SK-N-SH treated with all-trans-retinoic acid at 6 μM for 48 hours (cell line): ENCODE measurements at regions not wholly inside any gene's neighbourhood (a gene's known extent, or its start where the extent isn't known, plus 50 kb on each side); places are given as distances from the start of the nearest gene placed in this dataset.

Experiments used
- ISL1 ChIP-seq: fragments of 250-450 bp; sonication (Bioruptor Pico); IDR thresholded peaks from 2 replicates; pipeline ENCODE4 v2.1.2; 2022; ENCODE audit warnings: mild to moderate bottlenecking, moderate library complexity
- OSR1 ChIP-seq: fragments of 250-450 bp; sonication (Bioruptor Pico); IDR thresholded peaks from 2 replicates; pipeline ENCODE4 v1.8.0; 2022; ENCODE audit warnings: moderate library complexity, mild to moderate bottlenecking, inconsistent platforms
- ZC3H10 ChIP-seq: fragments of 250-450 bp; sonication (Bioruptor Pico); IDR thresholded peaks from 2 replicates; pipeline ENCODE4 v1.5.1; 2021; ENCODE audit warnings: mild to moderate bottlenecking, moderate library complexity
- ZFP3 ChIP-seq: fragments of 250-450 bp; sonication (Bioruptor Pico); IDR thresholded peaks from 2 replicates; pipeline ENCODE4 v1.5.0; 2020; ENCODE audit warnings: mild to moderate bottlenecking, moderate library complexity
- ZFP30 ChIP-seq: fragments of 450-650 bp; formaldehyde crosslinking; IDR thresholded peaks from 2 replicates; pipeline ENCODE4 v1.5.0; 2022; ENCODE audit warnings: mild to moderate bottlenecking, moderate library complexity
- ZNF70 ChIP-seq: fragments of 450-650 bp; formaldehyde crosslinking; IDR thresholded peaks from 2 replicates; pipeline ENCODE4 v1.5.0; 2020; ENCODE audit warnings: mild to moderate bottlenecking, moderate library complexity
- ZNF8 ChIP-seq: fragments of 450-650 bp; formaldehyde crosslinking; IDR thresholded peaks from 2 replicates; pipeline ENCODE4 v1.5.0; 2020; ENCODE audit warnings: mild to moderate bottlenecking, moderate library complexity
- TF ChIP-seq, protein P1 (sequence below): fragments of 250-450 bp; sonication (Bioruptor Pico); IDR thresholded peaks from 2 replicates; pipeline ENCODE4 v1.5.1; 2020; ENCODE audit warnings: low read depth, mild to moderate bottlenecking, moderate library complexity

DNA sequence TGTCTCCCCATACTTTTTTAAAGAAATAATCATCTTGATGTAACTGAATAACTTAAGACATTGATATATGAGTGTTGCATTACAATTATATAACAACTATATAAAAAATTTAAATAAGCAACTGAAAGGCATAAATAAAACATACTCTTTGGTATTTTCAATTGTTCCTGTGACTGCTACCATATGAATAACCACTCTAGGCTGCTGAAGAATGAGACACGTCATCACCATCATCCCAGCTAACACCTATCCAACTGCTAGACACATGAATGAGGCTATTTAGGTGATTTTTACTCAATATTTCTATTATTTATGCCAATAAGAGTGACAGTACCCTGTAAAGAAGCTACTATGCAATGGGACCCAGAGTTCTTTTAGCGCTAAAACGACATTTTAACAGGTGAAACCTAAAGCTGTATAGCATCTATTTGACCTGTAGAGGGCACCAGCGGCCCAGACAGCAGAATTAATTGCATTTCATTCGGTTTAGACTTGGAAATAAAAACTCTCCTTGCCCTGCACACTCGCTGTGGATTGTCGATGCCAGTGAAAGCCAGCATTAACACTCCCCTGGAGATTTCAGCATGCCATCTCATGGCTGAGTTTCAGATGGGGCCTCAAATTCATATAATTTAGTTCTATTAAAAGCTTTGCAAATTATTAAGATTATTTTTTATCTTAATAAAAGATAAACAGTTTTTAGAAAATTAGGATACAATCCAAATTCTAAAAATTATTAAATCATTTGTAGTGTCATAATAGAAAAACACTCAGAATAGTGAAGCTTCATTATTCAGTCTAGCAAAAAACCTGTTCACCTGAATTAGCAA, 89.4 kb upstream of the MAP2 start:
- TF ChIP-seq ISL1 (CRISPR knock-in tag) (no peak), ZC3H10 (CRISPR knock-in tag) (no peak), ZNF8 (no peak), OSR1 (CRISPR knock-in tag) (no peak), ZFP30 (CRISPR knock-in tag) (no peak), ZFP3 (CRISPR knock-in tag) (no peak), ZNF70 (CRISPR knock-in tag) (no peak)
- TF ChIP-seq, protein P1, sequence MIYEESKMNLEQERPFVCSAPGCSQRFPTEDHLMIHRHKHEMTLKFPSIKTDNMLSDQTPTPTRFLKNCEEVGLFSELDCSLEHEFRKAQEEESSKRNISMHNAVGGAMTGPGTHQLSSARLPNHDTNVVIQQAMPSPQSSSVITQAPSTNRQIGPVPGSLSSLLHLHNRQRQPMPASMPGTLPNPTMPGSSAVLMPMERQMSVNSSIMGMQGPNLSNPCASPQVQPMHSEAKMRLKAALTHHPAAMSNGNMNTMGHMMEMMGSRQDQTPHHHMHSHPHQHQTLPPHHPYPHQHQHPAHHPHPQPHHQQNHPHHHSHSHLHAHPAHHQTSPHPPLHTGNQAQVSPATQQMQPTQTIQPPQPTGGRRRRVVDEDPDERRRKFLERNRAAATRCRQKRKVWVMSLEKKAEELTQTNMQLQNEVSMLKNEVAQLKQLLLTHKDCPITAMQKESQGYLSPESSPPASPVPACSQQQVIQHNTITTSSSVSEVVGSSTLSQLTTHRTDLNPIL (CRISPR knock-in tag): no peak
